ENCODE measurements at regions not wholly inside any gene's neighbourhood (a gene's known extent, or its start where the extent isn't known, plus 50 kb on each side); places are given as distances from the start of the nearest gene placed in this dataset.
"Not testable (repeated sequence)": the region's sequence is repeated elsewhere in the genome, so short reads cannot be mapped to it uniquely, and the experiment has no call there.

- no peak for DNase-seq
Observed at GRCh38 chr3:110344487-110344886, 727.1 kb upstream of the NECTIN3 start.

GRCh38 chr3:110344897-110345767 lies 726.5 kb upstream of the NECTIN3 start:
- DNase-seq: no peak

DNA sequence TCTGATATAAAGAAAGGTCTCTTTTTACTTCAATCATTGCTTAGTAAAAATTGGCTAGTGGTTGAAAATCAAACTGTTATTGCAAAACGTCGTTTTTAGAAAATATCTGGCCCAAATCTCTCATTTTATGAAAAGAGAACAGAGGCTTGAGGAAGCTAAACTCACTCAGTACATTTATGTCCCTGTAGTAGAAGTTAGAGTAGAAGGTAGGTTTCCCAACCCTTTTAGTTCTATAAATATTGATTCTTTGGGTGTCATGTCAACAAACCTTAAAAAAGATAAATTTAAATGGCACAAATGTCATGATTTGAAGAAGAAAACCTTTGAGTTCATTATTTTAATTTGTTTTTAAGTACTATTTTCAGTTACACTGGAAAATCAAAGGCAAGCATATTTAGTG lies 722.3 kb upstream of the NECTIN3 start:
- DNase-seq: no peak

GRCh38 chr3:110352841-110353604 lies 718.6 kb upstream of the NECTIN3 start:
- no peak for DNase-seq

GRCh38 chr3:110362751-110363150 lies 708.9 kb upstream of the NECTIN3 start:
- no peak for DNase-seq

- DNase-seq: not testable (repeated sequence)
Observed at GRCh38 chr3:110367289-110367688, 704.3 kb upstream of the NECTIN3 start.

GRCh38 chr3:110375751-110376518 lies 695.7 kb upstream of the NECTIN3 start:
- DNase-seq: no peak

DNA sequence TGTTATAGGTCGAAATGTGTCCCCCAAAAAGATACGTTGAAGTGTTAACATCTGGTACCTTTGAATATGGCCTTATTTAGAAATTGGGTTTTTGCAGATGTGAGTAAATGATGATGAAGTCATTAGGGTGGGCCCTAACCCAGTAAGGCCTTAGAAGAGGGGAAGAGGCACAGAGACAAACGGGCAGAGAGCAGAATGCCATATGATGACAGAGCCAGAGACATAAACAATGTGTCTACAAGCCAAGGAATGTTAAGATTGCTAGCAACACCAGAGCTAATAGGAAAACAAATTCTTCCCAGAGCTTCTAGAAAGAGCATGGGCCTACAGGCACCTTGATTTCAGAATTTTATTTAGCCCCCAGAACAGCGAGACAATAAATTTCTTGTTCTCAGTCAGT lies 693.1 kb upstream of the NECTIN3 start:
- DNase-seq: no peak

DNA sequence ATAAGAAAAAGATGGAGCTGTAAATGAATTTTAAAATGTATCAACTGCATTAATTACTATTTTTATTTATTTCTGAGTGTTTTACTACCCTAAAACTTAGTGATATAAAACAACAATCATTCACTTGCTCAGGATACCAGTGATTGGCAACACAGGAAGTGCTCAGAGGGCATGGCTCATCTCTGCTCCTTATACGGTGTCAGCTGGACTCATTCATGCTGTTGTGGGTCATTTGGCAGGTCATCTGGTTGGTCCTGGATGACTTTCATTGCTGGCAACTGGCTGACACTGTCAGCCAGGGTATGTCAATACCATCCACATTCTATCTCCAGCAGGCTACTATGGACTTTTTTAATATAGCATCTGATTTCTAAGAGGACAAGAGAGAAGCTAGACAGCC lies 689.6 kb upstream of the NECTIN3 start:
- DNase-seq: no peak

- no peak for DNase-seq
Observed at GRCh38 chr3:110383356-110383755, 688.3 kb upstream of the NECTIN3 start.

GRCh38 chr3:110384601-110385000 lies 687.0 kb upstream of the NECTIN3 start:
- DNase-seq: no peak

DNA sequence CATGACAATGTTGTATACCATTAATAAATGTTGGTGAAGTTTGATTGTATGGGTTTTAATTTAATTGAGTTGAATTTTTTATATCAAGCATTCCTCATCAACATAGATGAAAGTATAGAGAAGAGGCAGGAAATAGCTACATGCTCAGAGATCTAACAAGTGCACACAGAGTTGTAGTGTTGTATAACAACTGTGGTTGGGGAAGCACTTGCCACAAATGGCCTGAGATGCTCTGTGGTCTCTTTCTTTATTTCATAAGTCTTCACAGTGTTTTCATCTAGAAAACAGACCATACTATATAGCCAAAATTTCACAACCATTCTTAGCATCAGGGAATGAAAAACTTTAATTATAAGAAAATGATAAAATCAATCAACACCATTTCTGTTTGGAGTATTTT lies 682.6 kb upstream of the NECTIN3 start:
- DNase-seq: no peak

- DNase-seq: no peak
Observed at GRCh38 chr3:110390372-110390771, 681.2 kb upstream of the NECTIN3 start.

GRCh38 chr3:110391042-110391441 lies 680.6 kb upstream of the NECTIN3 start:
- DNase-seq: no peak

DNA sequence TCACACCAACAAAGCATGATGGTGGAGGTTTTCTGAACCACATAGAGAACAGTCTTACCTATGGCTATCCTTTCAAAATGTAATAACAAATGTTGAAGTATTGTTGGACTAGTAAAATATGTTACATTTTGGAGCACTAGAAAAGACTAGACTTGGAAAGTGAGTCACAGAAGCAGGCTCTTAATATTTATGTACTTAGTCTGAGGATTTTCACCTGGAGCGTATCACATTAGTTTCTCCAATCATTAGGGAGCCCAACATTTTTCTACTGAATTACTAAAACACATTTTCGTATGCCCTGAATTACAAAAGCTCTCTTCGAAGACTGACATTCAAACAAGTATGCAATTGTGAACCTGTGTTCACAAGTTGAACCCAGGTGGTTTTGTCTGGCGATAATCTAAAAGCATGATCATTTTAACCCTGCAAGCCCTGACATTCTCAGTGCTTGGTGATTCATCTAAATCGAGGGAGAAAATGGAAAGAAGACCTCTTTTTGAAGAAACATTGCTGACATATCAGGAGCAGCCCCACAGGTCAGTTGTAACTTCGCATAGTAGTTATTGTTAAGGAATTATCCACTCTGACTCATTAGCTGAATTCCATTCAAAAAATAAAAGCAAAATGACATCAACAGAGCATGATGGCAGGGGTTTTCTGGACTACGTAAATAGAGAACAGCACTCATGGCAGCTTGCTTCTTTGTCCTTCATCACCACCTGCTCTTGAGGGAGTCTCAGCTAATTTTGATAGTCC lies 679.8 kb upstream of the NECTIN3 start:
- no peak for DNase-seq

DNA sequence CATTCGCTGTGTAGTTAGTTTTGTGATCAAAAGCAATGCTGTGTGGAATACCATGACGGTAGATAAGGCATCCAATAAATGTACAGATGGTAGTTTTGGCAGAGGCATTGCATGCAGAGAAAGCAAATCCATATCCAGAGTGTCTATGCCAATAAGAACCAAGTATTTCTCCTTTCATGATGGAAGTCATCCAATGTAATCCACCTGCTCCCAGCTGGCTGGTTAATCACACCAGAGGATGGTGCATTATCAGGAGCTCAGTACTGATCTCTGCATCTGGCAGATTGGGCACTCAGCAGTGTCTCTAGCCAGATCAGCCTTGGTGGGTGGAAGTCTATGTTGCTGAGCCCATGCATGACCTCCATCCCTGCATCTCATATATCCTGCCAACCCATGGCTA lies 677.7 kb upstream of the NECTIN3 start:
- DNase-seq: no peak

DNA sequence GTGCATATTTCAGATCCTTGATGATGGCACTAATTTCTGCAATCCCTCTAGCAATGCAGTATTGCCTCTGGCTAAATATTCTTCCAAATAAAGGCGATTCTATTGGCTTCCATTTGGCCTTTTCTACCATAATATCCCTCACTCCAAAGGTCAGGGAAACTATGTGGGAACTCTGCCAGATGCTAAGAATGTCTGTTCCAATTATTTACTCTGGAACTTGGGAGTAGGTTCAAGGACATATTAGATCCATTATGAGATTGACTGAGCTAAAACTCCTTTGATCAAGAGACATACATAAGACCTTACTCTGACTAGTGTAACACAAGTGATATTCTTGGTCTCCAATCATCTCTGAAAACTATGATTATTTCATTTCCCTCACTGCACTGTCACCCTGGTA lies 674.5 kb upstream of the NECTIN3 start:
- no peak for DNase-seq

DNA sequence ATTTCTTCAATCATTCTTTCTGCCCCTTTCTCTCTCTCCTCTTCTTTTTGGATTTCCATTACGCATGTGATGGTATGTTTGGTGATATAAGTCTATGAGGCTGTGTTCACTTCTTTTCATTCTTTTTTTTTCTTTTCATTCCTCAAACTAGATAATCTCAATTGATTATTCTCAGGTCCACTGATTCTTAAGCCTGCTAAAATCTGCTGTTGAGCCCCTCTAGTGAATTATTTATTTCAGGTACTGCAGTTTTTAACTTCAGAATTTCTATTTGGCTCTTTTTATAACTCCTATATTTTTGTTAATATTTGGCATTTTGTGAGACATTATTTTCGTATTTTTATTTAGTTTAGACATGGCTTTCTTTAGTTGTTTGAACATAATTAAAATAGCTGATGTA lies 671.3 kb upstream of the NECTIN3 start:
- DNase-seq: no peak

- DNase-seq: no peak
Observed at GRCh38 chr3:110405830-110406585, 665.6 kb upstream of the NECTIN3 start.

DNA sequence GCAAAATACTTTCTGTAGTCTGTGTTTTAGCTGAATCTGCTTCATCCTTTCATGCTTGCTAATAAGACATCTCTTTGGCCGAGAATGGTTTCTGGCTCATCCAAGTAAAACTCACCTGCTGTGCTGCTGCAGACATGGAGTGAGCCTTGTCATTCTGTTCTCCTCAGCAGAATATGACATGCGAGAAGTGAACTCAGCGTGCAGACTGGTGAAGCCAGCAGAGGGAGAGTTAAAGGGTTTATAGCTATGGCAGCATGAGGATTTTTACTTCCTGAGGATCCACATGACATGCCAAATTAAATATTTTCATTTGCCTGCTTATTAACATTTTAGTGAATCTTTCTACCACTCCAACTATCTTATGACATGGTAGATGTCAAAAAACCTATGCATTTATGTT lies 658.4 kb upstream of the NECTIN3 start:
- DNase-seq: no peak

DNA sequence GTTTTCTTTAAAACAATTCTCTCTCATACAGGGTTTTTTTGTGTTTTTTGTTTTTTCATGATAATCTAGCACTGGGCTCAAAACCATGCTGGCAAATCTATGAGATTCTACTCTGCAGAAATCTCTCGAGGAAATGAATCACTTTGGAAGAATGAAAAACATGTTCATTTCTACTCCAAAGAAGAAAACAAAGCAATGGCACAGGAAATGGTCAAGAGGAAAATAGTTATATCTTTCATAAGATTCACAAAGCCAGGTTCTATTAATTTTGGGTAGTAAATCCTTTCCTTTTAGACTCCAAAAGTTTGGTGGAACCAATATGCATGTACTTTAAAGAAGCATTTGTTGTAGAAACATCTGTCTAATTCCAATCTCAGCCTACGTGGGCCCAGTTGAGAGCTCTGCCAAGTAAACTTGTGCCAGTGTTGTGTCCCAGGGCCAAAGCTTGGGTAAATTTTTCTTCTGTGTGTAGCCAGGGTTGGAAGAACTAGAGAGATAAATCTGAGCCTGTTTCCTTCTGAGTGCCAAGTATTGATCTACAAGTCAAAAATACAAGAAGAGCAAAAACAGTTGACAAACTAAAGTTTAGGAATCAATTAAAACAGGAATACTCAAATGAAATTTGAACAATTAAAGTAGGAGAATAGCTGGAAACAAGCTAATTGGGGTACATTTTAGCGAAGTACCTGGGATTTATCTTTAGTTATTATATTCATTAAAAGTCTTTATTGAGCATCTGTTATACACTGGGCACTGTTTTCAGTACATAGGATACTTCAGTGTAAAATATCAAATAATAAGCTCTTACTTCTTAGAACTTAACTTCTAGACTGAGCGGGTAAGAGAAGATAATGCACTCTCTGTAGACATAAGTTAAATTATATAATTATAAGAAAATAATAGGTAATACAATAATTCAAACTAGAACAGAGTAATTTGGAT lies 657.5 kb upstream of the NECTIN3 start:
- DNase-seq: no peak
